ENCODE measurements at regions not wholly inside any gene's neighbourhood (a gene's known extent, or its start where the extent isn't known, plus 50 kb on each side); places are given as distances from the start of the nearest gene placed in this dataset.

- peak in 1 of 3 experiments; percentile 16 for TF ChIP-seq CTCF (IDR thresholded peaks at IDR 0.05)
- no peak for TF ChIP-seq POLR2A (IDR thresholded peaks at IDR 0.05; ENCODE audit: low read depth)
- TF ChIP-seq POLR2AphosphoS5 (IDR thresholded peaks at IDR 0.05) = no peak
Observed at GRCh38 chr11:134939905-134940304, 527.9 kb upstream of the B3GAT1 start.

All from esophagus muscularis mucosa (tissue), 3 donors.